NOMO-1 treated with DMSO at 0.1 percent for 48 hours (cell line): ENCODE measurements at regions not wholly inside any gene's neighbourhood (a gene's known extent, or its start where the extent isn't known, plus 50 kb on each side); places are given as distances from the start of the nearest gene placed in this dataset.

Source experiments
- DNase-seq: peaks from one replicate; lab custom pipeline; 2025; ENCODE audit not compliant: unreplicated experiment; lab: John Stamatoyannopoulos, UW

DNA sequence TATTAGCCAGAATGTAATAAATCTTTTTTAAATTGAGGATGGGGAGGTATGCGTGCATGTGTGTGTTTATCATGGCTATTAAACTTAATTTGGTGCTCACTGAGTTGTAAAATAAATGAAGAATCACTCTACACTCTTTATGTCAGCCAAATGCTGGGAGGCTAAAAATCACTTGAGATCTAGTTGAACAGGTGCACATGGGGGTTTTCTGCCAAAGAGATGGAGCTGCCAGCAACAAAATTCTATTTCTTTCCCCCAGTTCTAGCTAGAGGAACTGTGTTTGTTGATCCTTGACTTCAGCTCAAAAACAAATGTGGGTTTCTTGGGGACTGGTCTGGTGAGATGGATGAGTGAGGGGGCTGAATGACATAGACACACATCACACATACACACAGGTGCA lies 183.3 kb upstream of the BTBD3 start:
- DNase-seq = no peak

GRCh38 chr20:11738852-11739251 lies 178.8 kb upstream of the BTBD3 start:
- no peak for DNase-seq

- DNase-seq = no peak
Measured at GRCh38 chr20:11740975-11741374, 176.7 kb upstream of the BTBD3 start.

DNA sequence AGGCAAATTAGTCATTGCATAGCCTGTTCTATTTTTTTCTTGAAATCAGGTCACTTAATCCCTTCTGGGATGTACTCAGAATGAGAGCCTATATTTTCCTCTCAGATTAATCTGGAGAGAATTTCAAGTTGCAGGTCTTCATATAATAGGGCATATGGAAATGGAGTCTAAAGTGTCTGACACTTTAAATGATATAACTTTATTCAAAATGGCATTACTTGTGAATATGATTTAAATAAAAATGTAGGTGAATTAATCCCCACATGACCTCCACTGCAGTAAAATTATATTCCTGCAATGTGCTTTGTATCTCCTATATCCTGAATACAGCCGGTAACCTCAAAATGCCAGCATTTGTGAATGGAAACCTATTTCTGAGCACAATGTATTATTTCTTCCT lies 172.5 kb upstream of the BTBD3 start:
- no peak for DNase-seq

GRCh38 chr20:11748436-11748835 lies 169.3 kb upstream of the BTBD3 start:
- no peak for DNase-seq

- DNase-seq = no peak
Measured at GRCh38 chr20:11752336-11752735, 165.4 kb upstream of the BTBD3 start.

GRCh38 chr20:11753155-11753554 lies 164.5 kb upstream of the BTBD3 start:
- no peak for DNase-seq

GRCh38 chr20:11754451-11754850 lies 163.2 kb upstream of the BTBD3 start:
- no peak for DNase-seq

DNA sequence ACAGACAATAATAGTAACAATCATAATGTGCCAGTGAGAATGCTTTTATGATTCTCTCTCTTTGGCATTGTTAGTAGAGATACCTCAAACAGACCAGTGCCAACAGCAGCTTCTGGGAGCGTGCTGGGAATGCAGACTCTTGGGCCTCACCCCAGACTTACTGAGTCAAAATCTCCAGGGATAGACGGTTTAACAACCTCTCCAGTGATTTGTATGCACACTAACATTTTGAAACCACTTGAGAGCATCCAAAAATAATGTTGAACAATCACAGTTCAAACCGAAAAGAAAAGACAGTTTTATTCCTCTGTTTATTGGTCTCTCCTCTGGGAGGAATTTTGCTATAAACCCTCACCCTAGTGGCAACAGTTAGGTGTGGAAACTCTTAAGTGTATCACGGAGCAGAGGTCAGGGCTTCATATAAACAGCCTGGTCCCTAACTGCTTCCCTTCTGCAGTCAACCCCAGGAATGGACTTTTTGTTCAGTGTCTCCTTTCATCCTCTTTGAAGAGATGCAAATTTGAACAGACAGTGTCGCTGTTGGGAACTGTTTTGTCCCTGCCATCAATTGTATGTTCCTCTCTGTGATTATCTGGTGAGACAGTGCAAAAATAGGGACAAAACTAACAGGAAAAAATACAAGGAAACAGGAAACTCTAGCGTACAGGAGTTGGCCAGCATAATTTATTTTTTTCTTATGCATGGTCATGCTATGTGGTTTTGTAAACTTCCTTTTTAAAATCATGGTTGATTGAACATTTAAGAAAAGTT lies 162.4 kb upstream of the BTBD3 start:
- no peak for DNase-seq

GRCh38 chr20:11761497-11761896 lies 156.2 kb upstream of the BTBD3 start:
- no peak for DNase-seq

DNA sequence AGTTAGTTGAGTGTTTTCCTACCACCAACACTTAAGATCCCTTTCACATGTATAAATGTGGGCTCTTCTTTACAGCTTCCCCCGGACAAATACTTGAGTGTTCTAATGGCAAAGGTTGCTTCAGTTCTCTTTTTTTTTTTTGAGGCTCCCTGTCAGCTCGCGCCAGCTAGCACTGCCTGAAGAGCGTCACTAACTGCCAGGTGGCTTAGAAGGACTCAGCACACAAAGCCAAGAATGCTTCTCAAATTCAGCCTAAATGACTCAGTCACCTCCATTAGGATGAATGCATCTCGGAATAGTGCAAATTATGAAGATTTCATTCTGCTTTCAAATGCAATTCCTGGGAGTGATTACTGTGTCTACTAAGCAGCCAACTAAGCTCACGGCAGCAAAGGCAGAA lies 150.7 kb upstream of the BTBD3 start:
- DNase-seq = no peak

- DNase-seq = no peak
Measured at GRCh38 chr20:11769825-11770224, 147.9 kb upstream of the BTBD3 start.

GRCh38 chr20:11772226-11772730 lies 145.4 kb upstream of the BTBD3 start:
- DNase-seq = no peak

GRCh38 chr20:11776687-11777086 lies 141.0 kb upstream of the BTBD3 start:
- no peak for DNase-seq

GRCh38 chr20:11777387-11778205 lies 140.1 kb upstream of the BTBD3 start:
- DNase-seq = no peak

GRCh38 chr20:11778206-11778570 lies 139.5 kb upstream of the BTBD3 start:
- DNase-seq = no peak

- no peak for DNase-seq
Measured at GRCh38 chr20:11780765-11781369, 136.8 kb upstream of the BTBD3 start.

- DNase-seq = no peak
Measured at GRCh38 chr20:11783102-11783850, 134.4 kb upstream of the BTBD3 start.

- DNase-seq = no peak
Measured at GRCh38 chr20:11785885-11786507, 131.7 kb upstream of the BTBD3 start.

GRCh38 chr20:11790046-11790445 lies 127.6 kb upstream of the BTBD3 start:
- no peak for DNase-seq

GRCh38 chr20:11791316-11791715 lies 126.4 kb upstream of the BTBD3 start:
- DNase-seq = no peak
